ENCODE measurements at regions not wholly inside any gene's neighbourhood (a gene's known extent, or its start where the extent isn't known, plus 50 kb on each side); places are given as distances from the start of the nearest gene placed in this dataset.

- intact Hi-C loops (cut with micrococcal nuclease; ENCODE audit: unreplicated experiment), result no loop called here
- H3K9me3 ChIP-seq (ENCODE audit: low read depth, low read length, poor library complexity, severe bottlenecking), result no peaks in the 10 kb centered on the region
- no TSS peak for BruUV-seq (replicated peaks)
- CTCF ChIA-PET, result no interaction called here
- H3K27me3 ChIP-seq (replicated peaks; ENCODE audit: insufficient read depth, low read depth, low read length, poor library complexity), result no peaks in the 10 kb centered on the region
- POLR2A ChIA-PET (ENCODE audit: low non-redundant PET), result no interaction called here
- H3K4me1 ChIP-seq (ENCODE audit: insufficient read depth, low read length, poor library complexity, severe bottlenecking), result peaks cover 6% of the 10 kb centered on the region
- no peak overlapping the region for H3K4me3 ChIP-seq (ENCODE audit: low read depth, low read length, poor library complexity, severe bottlenecking)
- H3K36me3 ChIP-seq (ENCODE audit: insufficient read depth, low read length, poor library complexity, severe bottlenecking), result no peaks in the 10 kb centered on the region
- H3K27ac ChIP-seq (ENCODE audit: low read depth, low read length, poor library complexity, severe bottlenecking), result no peak overlapping the region
- peak; percentile 82 for DNase-seq (ENCODE audit: low spot score)
- TF ChIP-seq EZH2 (IDR thresholded peaks at IDR 0.05; ENCODE audit: borderline replicate concordance, low read depth, low read length, poor library complexity, severe bottlenecking), result no peak
- TF ChIP-seq CTCF (conservative IDR thresholded peaks at IDR 0.05; ENCODE audit: low read depth, low read length), result no peak
These were observed 114.4 kb upstream of the DPT start for GRCh38 chr1:168843401-168843800.

- TF ChIP-seq CTCF (conservative IDR thresholded peaks at IDR 0.05; ENCODE audit: low read depth, low read length) (no peak), EZH2 (IDR thresholded peaks at IDR 0.05; ENCODE audit: borderline replicate concordance, low read depth, low read length, poor library complexity, severe bottlenecking) (no peak)
- DNase-seq (ENCODE audit: low spot score), result no peak
- intact Hi-C loops (cut with micrococcal nuclease; ENCODE audit: unreplicated experiment), result no loop called here
- no TSS peak for BruUV-seq (replicated peaks)
- Histone ChIP-seq H3K36me3 (ENCODE audit: insufficient read depth, low read length, poor library complexity, severe bottlenecking) (no peaks in the 10 kb centered on the region), H3K4me3 (ENCODE audit: low read depth, low read length, poor library complexity, severe bottlenecking) (no peak overlapping the region), H3K27me3 (replicated peaks; ENCODE audit: insufficient read depth, low read depth, low read length, poor library complexity) (no peaks in the 10 kb centered on the region), H3K27ac (ENCODE audit: low read depth, low read length, poor library complexity, severe bottlenecking) (no peak overlapping the region), H3K4me1 (ENCODE audit: insufficient read depth, low read length, poor library complexity, severe bottlenecking) (peaks cover 6% of the 10 kb centered on the region), H3K9me3 (ENCODE audit: low read depth, low read length, poor library complexity, severe bottlenecking) (no peaks in the 10 kb centered on the region)
- ChIA-PET CTCF (no interaction called here), POLR2A (ENCODE audit: low non-redundant PET) (no interaction called here)
These were observed 114.9 kb upstream of the DPT start for GRCh38 chr1:168843950-168844349.

- no peak for DNase-seq (ENCODE audit: low spot score)
- no TSS peak for BruUV-seq (replicated peaks)
- no peak overlapping the region for H3K4me3 ChIP-seq (ENCODE audit: low read depth, low read length, poor library complexity, severe bottlenecking)
- no peaks in the 10 kb centered on the region for H3K27me3 ChIP-seq (replicated peaks; ENCODE audit: insufficient read depth, low read depth, low read length, poor library complexity)
- ChIA-PET CTCF (no interaction called here), POLR2A (ENCODE audit: low non-redundant PET) (no interaction called here)
- H3K36me3 ChIP-seq (ENCODE audit: insufficient read depth, low read length, poor library complexity, severe bottlenecking), result no peaks in the 10 kb centered on the region
- intact Hi-C loops (cut with micrococcal nuclease; ENCODE audit: unreplicated experiment), result no loop called here
- no peak overlapping the region for H3K27ac ChIP-seq (ENCODE audit: low read depth, low read length, poor library complexity, severe bottlenecking)
- TF ChIP-seq EZH2 (IDR thresholded peaks at IDR 0.05; ENCODE audit: borderline replicate concordance, low read depth, low read length, poor library complexity, severe bottlenecking) (no peak), CTCF (conservative IDR thresholded peaks at IDR 0.05; ENCODE audit: low read depth, low read length) (no peak)
- H3K4me1 ChIP-seq (ENCODE audit: insufficient read depth, low read length, poor library complexity, severe bottlenecking), result peaks cover 6% of the 10 kb centered on the region
- H3K9me3 ChIP-seq (ENCODE audit: low read depth, low read length, poor library complexity, severe bottlenecking), result no peaks in the 10 kb centered on the region
These were observed 116.1 kb upstream of the DPT start for GRCh38 chr1:168845140-168845539.
